ENCODE measurements at regions not wholly inside any gene's neighbourhood (a gene's known extent, or its start where the extent isn't known, plus 50 kb on each side); places are given as distances from the start of the nearest gene placed in this dataset.

- no peak for DNase-seq
- no peaks in the 10 kb centered on the region for H3K9me2 ChIP-seq (ENCODE audit: insufficient read depth)
- no peaks in the 10 kb centered on the region for H3F3A ChIP-seq (ENCODE audit: insufficient read depth, low read depth)
- no peak overlapping the region for H3K27ac ChIP-seq
- ChIA-PET POLR2A (ENCODE audit: unreplicated experiment) (no interaction called here), CTCF (no interaction called here)
- H3K9me3 ChIP-seq (ENCODE audit: insufficient read depth, low read depth), result no peaks in the 10 kb centered on the region
- no peaks in the 10 kb centered on the region for H3K4me1 ChIP-seq (replicated peaks; ENCODE audit: insufficient read depth)
- BruUV-seq (replicated peaks), result no TSS peak
- H3K4me3 ChIP-seq, result no peak overlapping the region
- H3K79me2 ChIP-seq (ENCODE audit: low read depth), result no peaks in the 10 kb centered on the region
- no peak overlapping the region for H2AFZ ChIP-seq
- H3K36me3 ChIP-seq (ENCODE audit: low read depth), result no peaks in the 10 kb centered on the region
- intact Hi-C loops (cut with micrococcal nuclease; ENCODE audit: unreplicated experiment), result no loop called here
- H3K27me3 ChIP-seq (ENCODE audit: insufficient read depth, low read depth), result no peaks in the 10 kb centered on the region
- no peak for TF ChIP-seq EZH2 (IDR thresholded peaks at IDR 0.05; ENCODE audit: low read depth)
- TF ChIP-seq, protein P1, sequence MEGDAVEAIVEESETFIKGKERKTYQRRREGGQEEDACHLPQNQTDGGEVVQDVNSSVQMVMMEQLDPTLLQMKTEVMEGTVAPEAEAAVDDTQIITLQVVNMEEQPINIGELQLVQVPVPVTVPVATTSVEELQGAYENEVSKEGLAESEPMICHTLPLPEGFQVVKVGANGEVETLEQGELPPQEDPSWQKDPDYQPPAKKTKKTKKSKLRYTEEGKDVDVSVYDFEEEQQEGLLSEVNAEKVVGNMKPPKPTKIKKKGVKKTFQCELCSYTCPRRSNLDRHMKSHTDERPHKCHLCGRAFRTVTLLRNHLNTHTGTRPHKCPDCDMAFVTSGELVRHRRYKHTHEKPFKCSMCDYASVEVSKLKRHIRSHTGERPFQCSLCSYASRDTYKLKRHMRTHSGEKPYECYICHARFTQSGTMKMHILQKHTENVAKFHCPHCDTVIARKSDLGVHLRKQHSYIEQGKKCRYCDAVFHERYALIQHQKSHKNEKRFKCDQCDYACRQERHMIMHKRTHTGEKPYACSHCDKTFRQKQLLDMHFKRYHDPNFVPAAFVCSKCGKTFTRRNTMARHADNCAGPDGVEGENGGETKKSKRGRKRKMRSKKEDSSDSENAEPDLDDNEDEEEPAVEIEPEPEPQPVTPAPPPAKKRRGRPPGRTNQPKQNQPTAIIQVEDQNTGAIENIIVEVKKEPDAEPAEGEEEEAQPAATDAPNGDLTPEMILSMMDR (conservative IDR thresholded peaks at IDR 0.05), result no peak
- no peak overlapping the region for H3K4me2 ChIP-seq
- no peaks in the 10 kb centered on the region for H4K20me1 ChIP-seq (ENCODE audit: insufficient read depth)
Observed at GRCh38 chr4:136227315-136227714, 1305.0 kb downstream of the PCDH18 start.

- CTCF ChIA-PET, result no interaction called here
- Histone ChIP-seq H3K36me3 (ENCODE audit: low read depth) (no peaks in the 10 kb centered on the region), H3F3A (ENCODE audit: insufficient read depth, low read depth) (no peaks in the 10 kb centered on the region), H3K79me2 (ENCODE audit: low read depth) (no peaks in the 10 kb centered on the region), H3K4me2 (no peak overlapping the region), H3K4me3 (no peak overlapping the region), H3K4me1 (replicated peaks; ENCODE audit: insufficient read depth) (no peaks in the 10 kb centered on the region), H3K9me2 (ENCODE audit: insufficient read depth) (no peaks in the 10 kb centered on the region; the same call in 1 of the 2 replicates), H4K20me1 (ENCODE audit: insufficient read depth) (no peaks in the 10 kb centered on the region), H2AFZ (no peak overlapping the region), H3K9me3 (ENCODE audit: insufficient read depth, low read depth) (no peaks in the 10 kb centered on the region), H3K27ac (no peak overlapping the region), H3K27me3 (ENCODE audit: insufficient read depth, low read depth) (no peaks in the 10 kb centered on the region)
- intact Hi-C loops (cut with micrococcal nuclease; ENCODE audit: unreplicated experiment), result no loop called here
- DNase-seq, result no peak
- no peak for TF ChIP-seq EZH2 (IDR thresholded peaks at IDR 0.05; ENCODE audit: low read depth)
- TF ChIP-seq, protein P1 (conservative IDR thresholded peaks at IDR 0.05), result no peak
- POLR2A ChIA-PET (ENCODE audit: unreplicated experiment), result no interaction called here
- no TSS peak for BruUV-seq (replicated peaks)
Observed at GRCh38 chr4:136219592-136220125, 1312.6 kb downstream of the PCDH18 start.

DNA sequence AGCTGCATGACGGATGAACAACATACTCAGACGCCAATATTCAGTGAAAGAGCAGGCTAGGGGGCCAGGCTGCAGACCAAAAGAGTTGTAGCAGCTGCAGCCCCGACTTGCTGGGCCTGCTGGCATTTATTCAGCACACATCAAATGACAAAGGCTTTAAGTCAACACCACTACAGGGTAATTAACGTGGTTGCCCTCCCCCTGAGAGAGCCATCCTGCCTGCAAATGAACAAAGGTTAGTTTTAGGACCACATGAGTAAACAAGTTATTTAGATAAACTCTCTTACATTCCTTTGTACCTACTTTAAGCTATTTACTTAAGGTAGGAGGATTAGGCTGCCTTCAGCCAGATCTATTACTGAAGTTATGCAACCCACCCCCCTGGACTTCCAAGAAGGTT lies 1329.1 kb downstream of the PCDH18 start:
- BruUV-seq (replicated peaks), result no TSS peak
- POLR2A ChIA-PET (ENCODE audit: unreplicated experiment), result no interaction called here
- Histone ChIP-seq H3K9me2 (ENCODE audit: insufficient read depth) (no peaks in the 10 kb centered on the region), H3K27ac (no peak overlapping the region), H3K4me1 (replicated peaks; ENCODE audit: insufficient read depth) (no peaks in the 10 kb centered on the region), H3K36me3 (ENCODE audit: low read depth) (no peaks in the 10 kb centered on the region), H3K4me2 (no peak overlapping the region), H3F3A (ENCODE audit: insufficient read depth, low read depth) (no peaks in the 10 kb centered on the region), H3K79me2 (ENCODE audit: low read depth) (no peaks in the 10 kb centered on the region), H3K27me3 (ENCODE audit: insufficient read depth, low read depth) (no peaks in the 10 kb centered on the region), H2AFZ (no peak overlapping the region), H4K20me1 (ENCODE audit: insufficient read depth) (no peaks in the 10 kb centered on the region), H3K4me3 (no peak overlapping the region), H3K9me3 (ENCODE audit: insufficient read depth, low read depth) (no peaks in the 10 kb centered on the region)
- no peak for DNase-seq
- TF ChIP-seq EZH2 (IDR thresholded peaks at IDR 0.05; ENCODE audit: low read depth), result no peak
- TF ChIP-seq, protein P1 (conservative IDR thresholded peaks at IDR 0.05), result no peak
- CTCF ChIA-PET, result no interaction called here
- intact Hi-C loops (cut with micrococcal nuclease; ENCODE audit: unreplicated experiment), result no loop called here

Measured in PC-9 (cell line).